GM23338 (cell line): ENCODE measurements at regions not wholly inside any gene's neighbourhood (a gene's known extent, or its start where the extent isn't known, plus 50 kb on each side); places are given as distances from the start of the nearest gene placed in this dataset.

Source experiments
- ATAC-seq: fragments of 200-7000 bp; cut with Tn5 transposase; 3 replicates; pipeline ENCODE4 v1.9.1; 2020
- DNase-seq: peaks from one replicate; pipeline ENCODE4 v3.0.0-alpha.2; 2015; ENCODE audit warnings: low spot score
- H2AFZ ChIP-seq: fragments of 200-600 bp; sonication (generic); 2 replicates; pipeline ENCODE4 v1.8.0; 2016; ENCODE audit warnings: antibody characterized with exemption, mild to moderate bottlenecking, moderate library complexity
- H3F3A ChIP-seq: fragments of 200-600 bp; sonication (generic); replicated peaks from 2 replicates; pipeline ENCODE4 v1.8.0; 2017; ENCODE audit warnings: antibody characterized with exemption, mixed run types, low read depth
- H3K27ac ChIP-seq: fragments of 200-600 bp; sonication (generic); 2 replicates; pipeline ENCODE4 v1.6.1; 2016; ENCODE audit warnings: low read depth
- H3K27me3 ChIP-seq: fragments of 200-600 bp; sonication (generic); 2 replicates; pipeline ENCODE4 v1.8.0; 2016; ENCODE audit warnings: mild to moderate bottlenecking, mixed run types, moderate library complexity; ENCODE audit not compliant: insufficient read depth
- H3K36me3 ChIP-seq: fragments of 200-600 bp; sonication (generic); 2 replicates; pipeline ENCODE4 v1.8.0; 2016; ENCODE audit warnings: mild to moderate bottlenecking; ENCODE audit not compliant: insufficient read depth
- H3K4me1 ChIP-seq: fragments of 200-600 bp; sonication (generic); 2 replicates; pipeline ENCODE4 v1.8.0; 2016; ENCODE audit warnings: mild to moderate bottlenecking, moderate library complexity; ENCODE audit not compliant: insufficient read depth
- H3K4me2 ChIP-seq: fragments of 200-600 bp; sonication (generic); 2 replicates; pipeline ENCODE4 v1.7.1; 2017; ENCODE audit warnings: mixed run types
- H3K4me3 ChIP-seq: fragments of 200-600 bp; sonication (generic); 2 replicates; pipeline ENCODE4 v1.6.1; 2016; ENCODE audit warnings: mixed run types
- H3K79me2 ChIP-seq: fragments of 200-600 bp; sonication (generic); replicated peaks from 2 replicates; pipeline ENCODE4 v1.8.0; 2017; ENCODE audit warnings: mild to moderate bottlenecking; ENCODE audit not compliant: insufficient read depth
- H3K9me2 ChIP-seq: fragments of 200-600 bp; sonication (generic); 2 replicates; pipeline ENCODE4 v1.8.0; 2017; ENCODE audit not compliant: insufficient read depth
- H4K20me1 ChIP-seq: fragments of 200-600 bp; sonication (generic); replicated peaks from 2 replicates; pipeline ENCODE4 v1.8.0; 2017; ENCODE audit warnings: mild to moderate bottlenecking; ENCODE audit not compliant: insufficient read depth
- H3K27ac Mint-ChIP-seq: 2 replicates; pipeline ENCODE4 v1.8.0; 2020; ENCODE audit warnings: inconsistent platforms, mild to moderate bottlenecking, moderate library complexity, mixed read lengths
- H3K27me3 Mint-ChIP-seq: 3 replicates; pipeline ENCODE4 v1.8.0; 2022; ENCODE audit warnings: low read depth, mild to moderate bottlenecking, moderate library complexity, mixed read lengths, inconsistent platforms; ENCODE audit not compliant: insufficient read depth, poor library complexity
- H3K36me3 Mint-ChIP-seq: 3 replicates; pipeline ENCODE4 v1.8.0; 2021; ENCODE audit warnings: low read depth, mild to moderate bottlenecking, inconsistent platforms, moderate library complexity, mixed read lengths
- H3K4me1 Mint-ChIP-seq: 3 replicates; pipeline ENCODE4 v1.8.0; 2020; ENCODE audit warnings: mild to moderate bottlenecking, inconsistent platforms, mixed read lengths
- H3K4me3 Mint-ChIP-seq: 3 replicates; pipeline ENCODE4 v1.8.0; 2021; ENCODE audit warnings: moderate library complexity, mild to moderate bottlenecking, inconsistent platforms, mixed read lengths
- H3K9me3 Mint-ChIP-seq: 3 replicates; pipeline ENCODE4 v1.8.0; 2020; ENCODE audit warnings: moderate library complexity, mild to moderate bottlenecking, inconsistent platforms, mixed read lengths
- CREB1 ChIP-seq: fragments of 250-450 bp; sonication (Bioruptor Pico); IDR thresholded peaks from 2 replicates; pipeline ENCODE4 v1.5.0; 2020; ENCODE audit warnings: low read depth, mild to moderate bottlenecking, moderate library complexity
- CTCF ChIP-seq, 2 experiments: fragments of 200-600 bp in 1 of 2; sonication (generic) in 1 of 2; conservative IDR thresholded peaks; 2 replicates each; pipeline versions ENCODE4 v1.5.1 to v1.6.1; 2016 to 2017; ENCODE audit warnings: antibody characterized with exemption in 2 of 2, low read depth in 2 of 2, mild to moderate bottlenecking in 2 of 2, moderate library complexity in 1 of 2
- ETS1 ChIP-seq: IDR thresholded peaks from 2 replicates; pipeline ENCODE4 v1.6.1; 2016; ENCODE audit warnings: antibody characterized with exemption
- EZH2 ChIP-seq: fragments of 200-600 bp; sonication (generic); IDR thresholded peaks from one replicate; pipeline ENCODE4 v1.8.0; 2017; ENCODE audit warnings: antibody characterized with exemption, mild to moderate bottlenecking, low read depth; ENCODE audit not compliant: unreplicated experiment
- EZH2phosphoT487 ChIP-seq: fragments of 200-600 bp; sonication (generic); IDR thresholded peaks from one replicate; pipeline ENCODE4 v1.8.1; 2018; ENCODE audit warnings: antibody characterized with exemption; ENCODE audit not compliant: unreplicated experiment
- JUNB ChIP-seq: IDR thresholded peaks from one replicate; pipeline ENCODE4 v1.6.1; 2016; ENCODE audit warnings: antibody characterized with exemption; ENCODE audit not compliant: unreplicated experiment
- NANOG ChIP-seq: IDR thresholded peaks from 2 replicates; pipeline ENCODE4 v1.6.1; 2016; ENCODE audit warnings: antibody characterized with exemption, borderline replicate concordance
- POLR2AphosphoS5 ChIP-seq: IDR thresholded peaks from 2 replicates; pipeline ENCODE4 v1.6.1; 2016; ENCODE audit warnings: antibody characterized with exemption, low read depth
- REST ChIP-seq: IDR thresholded peaks from one replicate; pipeline ENCODE4 v1.6.1; 2018; ENCODE audit warnings: antibody characterized with exemption; ENCODE audit not compliant: unreplicated experiment
- STAT1 ChIP-seq: IDR thresholded peaks from one replicate; pipeline ENCODE4 v1.6.1; 2016; ENCODE audit warnings: antibody characterized with exemption; ENCODE audit not compliant: unreplicated experiment
- ZNF114 ChIP-seq: fragments of 250-450 bp; sonication (Bioruptor Pico); IDR thresholded peaks from 2 replicates; pipeline ENCODE4 v1.5.0; 2020; ENCODE audit warnings: mild to moderate bottlenecking, moderate library complexity
- ZNF331 ChIP-seq: fragments of 250-450 bp; sonication (Bioruptor Pico); IDR thresholded peaks from 2 replicates; pipeline ENCODE4 v1.5.0; 2020; ENCODE audit warnings: low read depth, mild to moderate bottlenecking, moderate library complexity
- ZNF462 ChIP-seq: fragments of 250-450 bp; sonication (Bioruptor Pico); IDR thresholded peaks from 2 replicates; pipeline ENCODE4 v1.5.0; 2020; ENCODE audit warnings: mild to moderate bottlenecking, moderate library complexity

DNA sequence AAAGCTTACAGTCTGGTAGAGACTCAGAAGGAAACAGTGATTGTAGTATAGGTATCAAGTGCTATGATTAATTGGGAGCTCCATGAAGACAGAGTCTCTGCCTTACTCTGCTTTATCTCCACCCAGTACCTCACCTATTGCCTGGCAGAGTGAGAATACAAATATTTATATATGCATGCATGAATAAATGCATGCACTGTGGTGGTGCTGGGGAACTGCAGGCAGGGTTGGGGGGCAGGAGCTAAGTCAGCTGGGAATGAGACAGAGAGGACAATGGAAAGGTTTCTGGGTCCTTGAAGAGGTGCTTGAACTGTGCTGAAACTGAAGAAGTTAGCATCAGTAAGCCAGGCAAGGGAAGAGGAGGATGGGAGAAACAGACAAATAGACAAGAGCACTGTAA is 80.8 kb upstream of the PPP2R2B start:
- no peaks in the 10 kb centered on the region for H3F3A ChIP-seq
- no peaks in the 10 kb centered on the region for H3K27me3 ChIP-seq
- no peaks in the 10 kb centered on the region for H3K27me3 Mint-ChIP-seq
- DNase-seq (no peak), ATAC-seq (no peak; the same call in 2 of the 3 replicates)
- H3K4me3 ChIP-seq, result no peak overlapping the region
- H3K9me3 Mint-ChIP-seq, result no peaks in the 10 kb centered on the region
- H3K79me2 ChIP-seq, result no peaks in the 10 kb centered on the region
- no peak overlapping the region for H3K27ac Mint-ChIP-seq
- no peaks in the 10 kb centered on the region for H4K20me1 ChIP-seq
- TF ChIP-seq REST (no peak), CTCF (conservative IDR thresholded peaks at IDR 0.05; ENCODE audit: low read depth in 2 of 2) (no peak; a peak in 1 of 4 replicates), NANOG (no peak), ETS1 (no peak), EZH2 (no peak), JUNB (no peak), STAT1 (no peak), ZNF462 (CRISPR knock-in tag) (no peak), CREB1 (CRISPR knock-in tag) (no peak), ZNF331 (CRISPR knock-in tag) (no peak), POLR2AphosphoS5 (no peak), ZNF114 (CRISPR knock-in tag) (no peak), EZH2phosphoT487 (no peak)
- no peak overlapping the region for H2AFZ ChIP-seq
- no peaks in the 10 kb centered on the region for H3K36me3 ChIP-seq
- no peak overlapping the region for H3K27ac ChIP-seq
- H3K4me2 ChIP-seq, result no peak overlapping the region
- H3K4me1 ChIP-seq, result no peaks in the 10 kb centered on the region
- H3K36me3 Mint-ChIP-seq, result no peaks in the 10 kb centered on the region
- peaks cover 6% of the 10 kb centered on the region for H3K4me1 Mint-ChIP-seq
- H3K9me2 ChIP-seq, result no peaks in the 10 kb centered on the region
- H3K4me3 Mint-ChIP-seq, result no peak overlapping the region
